ENCODE measurements at regions not wholly inside any gene's neighbourhood (a gene's known extent, or its start where the extent isn't known, plus 50 kb on each side); places are given as distances from the start of the nearest gene placed in this dataset.

DNA sequence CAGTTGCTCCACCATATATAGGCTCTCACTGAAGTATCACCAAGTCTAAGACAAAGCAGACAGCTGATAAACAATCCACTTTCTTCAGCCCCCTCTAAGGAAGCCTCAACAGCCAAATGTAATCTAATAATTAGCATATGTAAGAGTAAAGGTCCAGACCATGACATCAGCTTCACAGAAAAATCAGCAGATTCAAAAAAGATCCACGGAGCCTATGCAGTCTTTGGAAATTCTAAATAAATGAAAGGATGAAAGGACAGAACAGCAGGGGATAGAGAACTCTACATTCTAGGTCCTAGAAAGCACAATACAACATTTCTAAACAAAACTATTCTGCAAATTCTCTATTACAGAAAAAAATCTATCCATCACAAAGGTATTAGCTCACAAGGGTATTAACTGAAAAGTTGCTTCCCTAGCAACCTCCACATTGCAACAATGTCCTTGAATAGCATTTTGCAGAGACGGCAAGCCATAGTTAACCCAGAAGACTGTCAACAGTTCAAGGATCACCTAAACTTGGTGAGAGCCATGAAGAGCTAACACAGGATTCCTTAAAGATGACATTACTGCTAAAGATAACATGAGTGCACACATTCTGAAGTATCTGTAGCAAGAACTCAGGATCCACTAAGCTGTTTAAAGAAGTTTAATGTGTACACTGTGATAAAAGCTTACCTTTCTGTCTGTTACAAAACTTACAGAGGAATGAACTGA lies 74.3 kb downstream of the SIPA1L2 start:
- intact Hi-C loops (cut with micrococcal nuclease), result no loop called here
- CTCF ChIA-PET, result interaction anchor here (1.1 to 1.6 kb wide), 3 partner anchors 13 to 72 kb away, joined by 3 to 6 read pairs (median 5); no protein-coding TSS in a partner anchor
- DNase-seq (ENCODE audit: low read depth, low spot score), result no peak

More for the DNA sequence above, 74.3 kb downstream of the SIPA1L2 start:
- TF ChIP-seq, protein P1, sequence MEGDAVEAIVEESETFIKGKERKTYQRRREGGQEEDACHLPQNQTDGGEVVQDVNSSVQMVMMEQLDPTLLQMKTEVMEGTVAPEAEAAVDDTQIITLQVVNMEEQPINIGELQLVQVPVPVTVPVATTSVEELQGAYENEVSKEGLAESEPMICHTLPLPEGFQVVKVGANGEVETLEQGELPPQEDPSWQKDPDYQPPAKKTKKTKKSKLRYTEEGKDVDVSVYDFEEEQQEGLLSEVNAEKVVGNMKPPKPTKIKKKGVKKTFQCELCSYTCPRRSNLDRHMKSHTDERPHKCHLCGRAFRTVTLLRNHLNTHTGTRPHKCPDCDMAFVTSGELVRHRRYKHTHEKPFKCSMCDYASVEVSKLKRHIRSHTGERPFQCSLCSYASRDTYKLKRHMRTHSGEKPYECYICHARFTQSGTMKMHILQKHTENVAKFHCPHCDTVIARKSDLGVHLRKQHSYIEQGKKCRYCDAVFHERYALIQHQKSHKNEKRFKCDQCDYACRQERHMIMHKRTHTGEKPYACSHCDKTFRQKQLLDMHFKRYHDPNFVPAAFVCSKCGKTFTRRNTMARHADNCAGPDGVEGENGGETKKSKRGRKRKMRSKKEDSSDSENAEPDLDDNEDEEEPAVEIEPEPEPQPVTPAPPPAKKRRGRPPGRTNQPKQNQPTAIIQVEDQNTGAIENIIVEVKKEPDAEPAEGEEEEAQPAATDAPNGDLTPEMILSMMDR (IDR thresholded peaks at IDR 0.05; ENCODE audit: extremely low read depth in 1 of 2, insufficient read depth in 1 of 2, low read depth in 1 of 2, low read length in 2 of 2), result no peak
- no peak for TF ChIP-seq FOS (IDR thresholded peaks at IDR 0.05; ENCODE audit: borderline replicate concordance, insufficient read depth, low read length)
- no peak for TF ChIP-seq EZH2 (IDR thresholded peaks at IDR 0.05; ENCODE audit: borderline replicate concordance, low read depth, low read length, severe bottlenecking)
- TF ChIP-seq JUN (IDR thresholded peaks at IDR 0.05; ENCODE audit: borderline replicate concordance, insufficient read depth, insufficient read length, low read depth), result no peak
- TF ChIP-seq POLR2AphosphoS5 (IDR thresholded peaks at IDR 0.05; ENCODE audit: insufficient read depth, low read depth, low read length), result no peak
- TF ChIP-seq POLR2A (IDR thresholded peaks at IDR 0.05; ENCODE audit: low read depth, low read length), result no peak
- TF ChIP-seq GATA2 (IDR thresholded peaks at IDR 0.05; ENCODE audit: insufficient read depth, insufficient read length, low read depth, low read length), result no peak
- TF ChIP-seq MYC (IDR thresholded peaks at IDR 0.05; ENCODE audit: low read depth, low read length), result no peak
- TF ChIP-seq, protein P2, sequence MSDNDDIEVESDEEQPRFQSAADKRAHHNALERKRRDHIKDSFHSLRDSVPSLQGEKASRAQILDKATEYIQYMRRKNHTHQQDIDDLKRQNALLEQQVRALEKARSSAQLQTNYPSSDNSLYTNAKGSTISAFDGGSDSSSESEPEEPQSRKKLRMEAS (IDR thresholded peaks at IDR 0.05; ENCODE audit: insufficient read depth, insufficient read length), result no peak
- POLR2A ChIA-PET, result no interaction called here
- no peaks in the 10 kb centered on the region for H3K9me3 ChIP-seq (replicated peaks; ENCODE audit: control insufficient read depth, insufficient read depth, low read length)
- no peak overlapping the region for H3K4me3 ChIP-seq (replicated peaks in 1 of 3; ENCODE audit: insufficient read depth in 1 of 3, low read depth in 1 of 3, low read length in 3 of 3)
- BruUV-seq (replicated peaks), result no TSS peak
- dilution Hi-C loops (cut with MboI; ENCODE audit: extremely low pct_ligation_motif_present, low sequenced_read_pairs), result no loop called here
- H3K4me1 ChIP-seq (ENCODE audit: control insufficient read depth, extremely low read depth, insufficient read depth, low read length), result peaks cover 29% of the 10 kb centered on the region
- H3K4me2 ChIP-seq (ENCODE audit: insufficient read depth, low read length), result no peak overlapping the region
- no peaks in the 10 kb centered on the region for H3K27me3 ChIP-seq (ENCODE audit: control insufficient read depth in 2 of 2, insufficient read depth in 2 of 2, low read length in 2 of 2)
- FAIRE-seq, result no peak
- no peak overlapping the region for H3K27ac ChIP-seq (ENCODE audit: insufficient read depth, low read depth, low read length)
- no peaks in the 10 kb centered on the region for H3K9me1 ChIP-seq (replicated peaks; ENCODE audit: control insufficient read depth, extremely low read depth, insufficient read depth, low read length)
- H3K36me3 ChIP-seq (ENCODE audit: control insufficient read depth in 2 of 2, extremely low read depth in 1 of 2, insufficient read depth in 2 of 2, low read length in 2 of 2), result no peaks in the 10 kb centered on the region
- H3K9ac ChIP-seq (replicated peaks; ENCODE audit: extremely low read depth, insufficient read depth, low read length), result no peak overlapping the region
- H3K79me2 ChIP-seq (ENCODE audit: control insufficient read depth, insufficient read depth, low read length), result no peaks in the 10 kb centered on the region
- no peaks in the 10 kb centered on the region for H4K20me1 ChIP-seq (replicated peaks; ENCODE audit: control insufficient read depth, extremely low read depth, insufficient read depth, low read length)
- no peak overlapping the region for H2AFZ ChIP-seq (ENCODE audit: low read depth, low read length)

Data from endothelial cell of umbilical vein (primary cell).